ENCODE measurements at regions not wholly inside any gene's neighbourhood (a gene's known extent, or its start where the extent isn't known, plus 50 kb on each side); places are given as distances from the start of the nearest gene placed in this dataset.

DNA sequence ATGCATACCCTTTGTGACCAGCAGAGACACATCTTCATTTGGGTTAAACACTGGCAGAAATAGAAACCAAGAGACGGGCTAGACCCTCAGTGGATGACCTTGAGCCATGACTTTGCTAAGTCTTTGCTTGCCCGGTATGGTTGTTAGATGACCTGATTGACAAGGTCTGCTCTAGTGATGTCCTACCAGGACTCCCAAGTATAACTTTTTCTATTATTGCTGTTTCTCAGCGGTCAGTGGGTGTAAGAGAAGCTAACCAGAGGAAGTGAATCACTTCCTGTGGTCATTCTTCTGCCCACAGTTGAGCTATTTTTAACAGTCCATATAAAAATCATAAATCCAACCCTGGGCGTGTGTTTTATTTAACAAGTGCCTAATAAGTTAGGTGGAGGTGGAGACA lies 126.2 kb upstream of the ETS2 start:
- ATAC-seq: peak in 1 of 4 donors; percentile 54
- H3K36me3 ChIP-seq: no peaks in the 10 kb centered on the region
- no peaks in the 10 kb centered on the region for H3K27me3 ChIP-seq
- TF ChIP-seq, protein P1, sequence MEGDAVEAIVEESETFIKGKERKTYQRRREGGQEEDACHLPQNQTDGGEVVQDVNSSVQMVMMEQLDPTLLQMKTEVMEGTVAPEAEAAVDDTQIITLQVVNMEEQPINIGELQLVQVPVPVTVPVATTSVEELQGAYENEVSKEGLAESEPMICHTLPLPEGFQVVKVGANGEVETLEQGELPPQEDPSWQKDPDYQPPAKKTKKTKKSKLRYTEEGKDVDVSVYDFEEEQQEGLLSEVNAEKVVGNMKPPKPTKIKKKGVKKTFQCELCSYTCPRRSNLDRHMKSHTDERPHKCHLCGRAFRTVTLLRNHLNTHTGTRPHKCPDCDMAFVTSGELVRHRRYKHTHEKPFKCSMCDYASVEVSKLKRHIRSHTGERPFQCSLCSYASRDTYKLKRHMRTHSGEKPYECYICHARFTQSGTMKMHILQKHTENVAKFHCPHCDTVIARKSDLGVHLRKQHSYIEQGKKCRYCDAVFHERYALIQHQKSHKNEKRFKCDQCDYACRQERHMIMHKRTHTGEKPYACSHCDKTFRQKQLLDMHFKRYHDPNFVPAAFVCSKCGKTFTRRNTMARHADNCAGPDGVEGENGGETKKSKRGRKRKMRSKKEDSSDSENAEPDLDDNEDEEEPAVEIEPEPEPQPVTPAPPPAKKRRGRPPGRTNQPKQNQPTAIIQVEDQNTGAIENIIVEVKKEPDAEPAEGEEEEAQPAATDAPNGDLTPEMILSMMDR (IDR thresholded peaks at IDR 0.05): no peak
- intact Hi-C loops (cut with DNase I): no loop called here
- no peaks in the 10 kb centered on the region for H3K9me3 ChIP-seq
- FAIRE-seq: no peak
- no peak for DNase-seq
- H3K4me3 ChIP-seq: no peak overlapping the region
- WGBS, 2 donors: 53 to 63% methylated on average over 4 of the region's 4 CpGs
- H3K27ac ChIP-seq: no peak overlapping the region
- H3K4me1 ChIP-seq: no peaks in the 10 kb centered on the region

GRCh38 chr21:38680401-38680800 lies 125.3 kb upstream of the ETS2 start:
- Histone ChIP-seq H3K4me3 (no peak overlapping the region), H3K4me1 (no peaks in the 10 kb centered on the region), H3K27ac (no peak overlapping the region), H3K36me3 (no peaks in the 10 kb centered on the region), H3K27me3 (no peaks in the 10 kb centered on the region), H3K9me3 (no peaks in the 10 kb centered on the region)
- intact Hi-C loops (cut with DNase I): no loop called here
- TF ChIP-seq, protein P1 (IDR thresholded peaks at IDR 0.05): no peak
- no peak for DNase-seq
- ATAC-seq: no peak
- 46% methylated on average over 3 of the region's 3 CpGs for WGBS, 2 donors
- FAIRE-seq: no peak

GRCh38 chr21:38683222-38683621 lies 122.5 kb upstream of the ETS2 start:
- no peaks in the 10 kb centered on the region for H3K27me3 ChIP-seq
- intact Hi-C loops (cut with DNase I): no loop called here
- 40 to 47% methylated on average over 4 of the region's 4 CpGs for WGBS, 2 donors
- no peaks in the 10 kb centered on the region for H3K36me3 ChIP-seq
- H3K9me3 ChIP-seq: no peaks in the 10 kb centered on the region
- DNase-seq: no peak
- no peak for FAIRE-seq
- H3K27ac ChIP-seq: no peak overlapping the region
- no peaks in the 10 kb centered on the region for H3K4me1 ChIP-seq
- H3K4me3 ChIP-seq: no peak overlapping the region
- TF ChIP-seq, protein P1 (IDR thresholded peaks at IDR 0.05): no peak
- no peak for ATAC-seq

GRCh38 chr21:38688068-38688467 lies 117.7 kb upstream of the ETS2 start:
- DNase-seq (no peak), FAIRE-seq (no peak), ATAC-seq (no peak)
- Histone ChIP-seq H3K9me3 (no peaks in the 10 kb centered on the region), H3K27me3 (peaks cover 0 to 5% (median 0%) of the 10 kb centered on the region in 4 donors), H3K4me3 (no peak overlapping the region), H3K4me1 (no peaks in the 10 kb centered on the region), H3K27ac (no peak overlapping the region), H3K36me3 (no peaks in the 10 kb centered on the region)
- intact Hi-C loops (cut with DNase I): no loop called here
- TF ChIP-seq, protein P1 (IDR thresholded peaks at IDR 0.05): no peak
- WGBS, 2 donors: 62 to 67% methylated on average over 5 of the region's 5 CpGs

GRCh38 chr21:38691631-38692030 lies 114.1 kb upstream of the ETS2 start:
- TF ChIP-seq, protein P1 (IDR thresholded peaks at IDR 0.05): no peak

More at GRCh38 chr21:38691631-38692030, 114.1 kb upstream of the ETS2 start:
- ATAC-seq (no peak), DNase-seq (no peak), FAIRE-seq (no peak)
- H3K4me1 ChIP-seq: no peaks in the 10 kb centered on the region
- intact Hi-C loops (cut with DNase I): loop anchor here in 1 of 3 donors (10.0 kb wide), 1 partner anchor 57 kb away; no protein-coding TSS in a partner anchor
- H3K9me3 ChIP-seq: no peaks in the 10 kb centered on the region
- peaks cover 0 to 5% (median 0%) of the 10 kb centered on the region in 4 donors for H3K27me3 ChIP-seq
- H3K36me3 ChIP-seq: no peaks in the 10 kb centered on the region
- H3K27ac ChIP-seq: no peak overlapping the region
- no peak overlapping the region for H3K4me3 ChIP-seq

Data from pancreas (tissue), 10 donors.